Fibroblast of villous mesenchyme (primary cell): ENCODE measurements at regions not wholly inside any gene's neighbourhood (a gene's known extent, or its start where the extent isn't known, plus 50 kb on each side); places are given as distances from the start of the nearest gene placed in this dataset.

Experiments used
- DNase-seq: peaks from one replicate; pipeline ENCODE4 v3.0.0-alpha.2; 2010; ENCODE audit warnings: low read depth
- H3K4me3 ChIP-seq: 2 replicates; pipeline ENCODE4 v1.5.1; 2011; ENCODE audit warnings: low read depth, mild to moderate bottlenecking, low read length
- CTCF ChIP-seq: IDR thresholded peaks from 2 replicates; pipeline ENCODE4 v1.5.1; 2012; ENCODE audit warnings: low read depth, mild to moderate bottlenecking, low read length; ENCODE audit not compliant: insufficient read depth

DNA sequence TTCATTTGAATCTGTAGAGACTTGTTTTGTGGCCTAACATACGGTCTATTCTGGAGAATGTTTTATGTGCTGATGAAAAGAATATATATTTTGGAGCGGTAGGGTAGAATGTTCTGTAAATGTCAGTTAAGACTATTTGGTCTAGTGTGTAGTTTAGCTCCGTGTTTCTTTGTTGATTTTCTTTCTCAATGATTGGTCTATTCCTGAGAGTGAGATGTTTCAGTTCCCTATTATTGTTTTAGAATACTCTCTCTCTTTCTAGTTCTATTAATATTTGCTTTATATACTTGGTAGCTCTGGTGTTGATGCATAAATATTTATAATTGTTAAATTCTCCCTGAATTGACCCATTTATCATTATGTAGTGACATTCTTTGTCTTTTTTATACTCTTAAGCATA is 236.5 kb downstream of the GLUD2 start:
- no peak overlapping the region for H3K4me3 ChIP-seq
- TF ChIP-seq CTCF: no peak
- DNase-seq: no peak

GRCh38 chrX:121298499-121298898 is 251.1 kb downstream of the GLUD2 start:
- DNase-seq: no peak
- TF ChIP-seq CTCF: no peak
- H3K4me3 ChIP-seq: no peak overlapping the region

DNA sequence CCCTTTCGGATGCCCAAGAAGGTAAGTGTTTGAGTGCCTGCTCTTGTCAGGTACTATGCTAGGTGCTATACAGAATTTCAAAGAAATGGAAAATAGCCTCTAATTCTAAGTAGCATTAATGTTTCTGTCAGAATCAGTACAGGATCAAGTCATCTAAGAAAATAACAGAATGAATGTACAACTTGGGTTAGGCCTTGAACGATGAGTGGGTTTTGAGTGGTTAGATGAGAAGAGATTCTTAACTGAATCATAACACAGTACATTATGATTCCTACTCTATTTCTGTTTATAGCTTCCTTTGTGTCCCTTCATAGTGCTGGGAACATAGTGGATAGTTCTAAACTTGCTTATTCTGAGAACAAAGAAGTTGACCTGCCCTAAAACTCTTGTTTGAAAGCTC is 253.9 kb downstream of the GLUD2 start:
- no peak for TF ChIP-seq CTCF
- no peak overlapping the region for H3K4me3 ChIP-seq
- DNase-seq: no peak

DNA sequence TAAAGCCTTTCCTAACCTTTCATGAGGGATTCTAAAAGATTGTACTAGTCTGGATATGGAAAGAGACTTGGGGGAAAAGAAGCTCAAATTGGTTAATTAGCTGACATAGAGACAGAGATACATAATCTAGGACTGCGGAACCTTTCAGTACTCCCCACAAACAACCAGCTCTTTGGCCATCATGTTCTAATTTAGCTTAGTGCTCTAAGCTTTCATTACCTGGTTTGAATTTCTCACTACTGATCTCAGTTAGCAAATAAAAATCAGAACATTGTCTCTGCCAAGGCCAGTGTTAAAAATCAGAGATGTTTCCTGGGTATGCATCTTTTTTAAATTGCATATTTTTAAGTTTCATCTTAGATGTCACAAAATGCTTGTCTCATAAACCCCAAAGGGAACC is 254.4 kb downstream of the GLUD2 start:
- no peak for DNase-seq
- TF ChIP-seq CTCF: no peak
- H3K4me3 ChIP-seq: no peak overlapping the region

GRCh38 chrX:121307449-121307848 is 260.0 kb downstream of the GLUD2 start:
- TF ChIP-seq CTCF: no peak
- no peak overlapping the region for H3K4me3 ChIP-seq
- peak; percentile 1 for DNase-seq

GRCh38 chrX:121308276-121308805 is 260.9 kb downstream of the GLUD2 start:
- TF ChIP-seq CTCF: peak; percentile 37
- peak; percentile 58 for DNase-seq
- H3K4me3 ChIP-seq: no peak overlapping the region

- H3K4me3 ChIP-seq: no peak overlapping the region
- DNase-seq: no peak
- TF ChIP-seq CTCF: no peak
Observed at GRCh38 chrX:121310820-121311219, 263.4 kb downstream of the GLUD2 start.
